Thyroid gland (tissue), 4 donors: ENCODE measurements at regions not wholly inside any gene's neighbourhood (a gene's known extent, or its start where the extent isn't known, plus 50 kb on each side); places are given as distances from the start of the nearest gene placed in this dataset.

ENCODE experiments used
- POLR2A ChIP-seq, 2 donors: fragments of 450-650 bp; IDR thresholded peaks; one replicate each; pipeline ENCODE4 v1.6.1; 2017; ENCODE audit warnings: antibody characterized with exemption in 2 of 2, mild to moderate bottlenecking in 2 of 2, moderate library complexity in 1 of 2
- TF ChIP-seq, protein P1 (sequence below), 6 experiments: fragments of 200-600 bp in 3 of 6; fragments of 450-650 bp in 3 of 6; sonication (generic) in 3 of 6; IDR thresholded peaks; one replicate each; pipeline ENCODE4 v1.5.1; 2016 to 2019; ENCODE audit warnings: antibody characterized with exemption in 6 of 6, mild to moderate bottlenecking in 2 of 6, inconsistent platforms in 1 of 6, moderate library complexity in 1 of 6

DNA sequence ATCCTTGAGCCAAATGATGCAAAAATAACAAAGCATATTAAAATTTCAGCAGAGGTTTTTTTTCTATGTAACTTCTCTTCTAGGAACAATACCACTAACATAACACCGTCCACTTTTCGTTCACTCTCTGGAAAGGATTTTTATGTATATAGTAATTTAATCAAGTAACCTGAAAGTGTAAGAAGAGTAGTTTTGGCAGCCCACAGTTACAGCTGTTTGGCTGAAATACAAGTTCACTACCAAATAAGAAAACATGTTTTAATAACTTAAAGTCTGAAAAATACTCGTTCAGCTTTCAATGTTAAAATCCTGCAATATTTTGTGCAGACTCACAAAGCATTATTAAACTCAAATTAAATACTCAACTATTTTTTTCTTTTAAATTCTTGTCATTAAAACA is 896.8 kb upstream of the ADGRL4 start:
- TF ChIP-seq, protein P1, sequence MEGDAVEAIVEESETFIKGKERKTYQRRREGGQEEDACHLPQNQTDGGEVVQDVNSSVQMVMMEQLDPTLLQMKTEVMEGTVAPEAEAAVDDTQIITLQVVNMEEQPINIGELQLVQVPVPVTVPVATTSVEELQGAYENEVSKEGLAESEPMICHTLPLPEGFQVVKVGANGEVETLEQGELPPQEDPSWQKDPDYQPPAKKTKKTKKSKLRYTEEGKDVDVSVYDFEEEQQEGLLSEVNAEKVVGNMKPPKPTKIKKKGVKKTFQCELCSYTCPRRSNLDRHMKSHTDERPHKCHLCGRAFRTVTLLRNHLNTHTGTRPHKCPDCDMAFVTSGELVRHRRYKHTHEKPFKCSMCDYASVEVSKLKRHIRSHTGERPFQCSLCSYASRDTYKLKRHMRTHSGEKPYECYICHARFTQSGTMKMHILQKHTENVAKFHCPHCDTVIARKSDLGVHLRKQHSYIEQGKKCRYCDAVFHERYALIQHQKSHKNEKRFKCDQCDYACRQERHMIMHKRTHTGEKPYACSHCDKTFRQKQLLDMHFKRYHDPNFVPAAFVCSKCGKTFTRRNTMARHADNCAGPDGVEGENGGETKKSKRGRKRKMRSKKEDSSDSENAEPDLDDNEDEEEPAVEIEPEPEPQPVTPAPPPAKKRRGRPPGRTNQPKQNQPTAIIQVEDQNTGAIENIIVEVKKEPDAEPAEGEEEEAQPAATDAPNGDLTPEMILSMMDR (IDR thresholded peaks at IDR 0.05): no peak
- TF ChIP-seq POLR2A (IDR thresholded peaks at IDR 0.05): no peak
